ENCODE measurements at regions not wholly inside any gene's neighbourhood (a gene's known extent, or its start where the extent isn't known, plus 50 kb on each side); places are given as distances from the start of the nearest gene placed in this dataset.

GRCh38 chr2:19538411-19538963 lies 180.1 kb upstream of the OSR1 start:
- DNase-seq, result peak; percentile 80

DNA sequence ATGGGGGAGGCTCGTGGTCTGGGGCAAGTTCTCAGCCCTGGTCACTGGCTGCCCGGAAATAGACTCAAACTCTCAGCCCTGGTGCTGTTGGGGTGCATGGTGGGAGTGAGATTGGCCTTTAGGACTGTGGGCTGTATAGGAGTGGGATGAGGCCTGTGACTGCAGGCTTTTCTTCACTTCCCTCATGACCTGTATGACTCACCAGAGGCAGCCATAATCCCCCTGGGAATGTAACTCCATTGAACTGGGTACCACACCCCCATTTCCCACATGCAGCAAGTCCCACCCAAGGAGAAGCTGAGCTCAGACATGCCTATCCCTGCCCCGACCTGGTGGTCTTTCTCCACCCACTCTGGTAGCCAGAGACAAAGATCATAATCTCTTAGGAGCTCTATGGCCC lies 177.7 kb upstream of the OSR1 start:
- no peak for DNase-seq

GRCh38 chr2:19532547-19533196 lies 174.2 kb upstream of the OSR1 start:
- DNase-seq, result no peak

GRCh38 chr2:19529677-19530076 lies 171.3 kb upstream of the OSR1 start:
- no peak for DNase-seq

GRCh38 chr2:19527771-19528170 lies 169.3 kb upstream of the OSR1 start:
- DNase-seq, result no peak

GRCh38 chr2:19525313-19525712 lies 166.9 kb upstream of the OSR1 start:
- no peak for DNase-seq

DNA sequence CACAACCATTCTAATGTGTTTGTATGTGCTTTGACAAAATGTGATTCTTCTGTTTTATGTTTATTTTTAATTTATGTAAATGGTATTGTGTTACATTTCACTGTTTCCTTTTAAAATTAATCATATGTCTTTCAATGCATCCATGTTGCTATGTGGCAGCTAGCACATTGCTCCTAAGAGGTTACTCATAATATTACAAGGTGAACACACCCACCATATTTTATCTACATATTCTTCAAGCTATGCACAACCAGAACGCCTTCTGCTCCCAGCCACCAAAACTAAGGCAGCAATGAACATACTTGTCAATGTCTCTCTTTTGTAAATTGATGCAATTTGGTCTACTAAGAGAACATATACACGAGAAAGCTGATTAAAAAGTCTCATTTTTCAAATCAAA lies 160.6 kb upstream of the OSR1 start:
- no peak for DNase-seq

DNA sequence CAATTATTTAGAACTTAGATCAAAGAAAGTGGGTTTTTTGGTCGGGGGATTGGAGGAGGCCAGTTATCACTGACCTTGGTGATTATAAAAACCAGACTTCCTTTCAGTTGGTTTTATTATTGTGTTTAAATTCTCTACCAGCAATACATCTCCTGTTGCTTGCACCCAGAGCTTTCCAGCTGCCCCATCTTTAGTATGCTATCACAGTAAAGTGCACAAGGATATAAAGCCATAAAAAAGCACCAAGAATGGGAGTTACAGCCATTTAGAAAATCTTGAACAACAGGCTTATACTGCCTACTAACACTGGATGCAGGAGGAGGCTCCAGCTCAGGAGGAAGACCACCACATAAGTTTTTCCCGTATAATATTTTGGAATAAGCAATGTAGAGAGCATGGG lies 148.7 kb upstream of the OSR1 start:
- DNase-seq, result no peak

GRCh38 chr2:19505199-19506136 lies 147.0 kb upstream of the OSR1 start:
- no peak for DNase-seq

GRCh38 chr2:19504400-19505198 lies 146.2 kb upstream of the OSR1 start:
- DNase-seq, result no peak

GRCh38 chr2:19503915-19504314 lies 145.5 kb upstream of the OSR1 start:
- no peak for DNase-seq

- DNase-seq, result no peak
Measured at GRCh38 chr2:19503406-19503805, 145.0 kb upstream of the OSR1 start.

DNA sequence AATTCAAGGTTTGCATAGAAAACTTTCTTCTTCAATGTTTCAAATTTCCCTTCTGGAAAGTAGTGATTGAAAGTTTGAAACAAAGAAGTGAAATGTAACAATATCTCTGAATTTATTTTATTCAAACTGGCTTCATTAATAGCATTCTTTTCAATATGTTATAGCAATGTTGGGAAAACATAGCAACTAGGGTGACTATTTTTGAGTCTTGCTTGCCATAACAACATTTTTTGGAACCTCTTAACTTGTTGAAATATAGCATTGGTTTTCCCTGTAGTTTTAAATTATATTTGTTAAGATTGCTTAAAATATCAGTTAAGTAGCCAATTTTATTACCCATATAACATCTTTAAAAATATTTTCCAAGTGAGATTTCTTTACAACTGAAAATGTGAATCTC lies 141.7 kb upstream of the OSR1 start:
- DNase-seq, result no peak

DNA sequence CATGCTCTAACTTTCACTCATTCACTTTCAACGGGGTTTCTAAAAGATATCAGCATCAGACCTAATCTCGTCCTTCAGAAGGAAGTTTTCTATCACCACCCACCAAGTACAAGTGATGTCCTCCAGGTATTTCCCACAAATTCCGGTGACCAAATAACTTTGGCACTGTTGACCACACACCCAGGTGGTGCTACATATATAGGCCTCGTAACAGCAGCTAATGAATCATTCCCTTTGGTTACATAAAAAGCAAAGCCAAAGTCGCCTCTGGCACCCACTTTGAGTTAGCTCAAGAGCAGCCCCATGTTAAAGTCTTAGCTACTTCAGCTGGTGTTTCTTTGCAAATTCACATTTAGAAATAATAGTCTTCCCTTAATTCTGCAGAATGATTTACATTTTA lies 138.2 kb upstream of the OSR1 start:
- no peak for DNase-seq

GRCh38 chr2:19494241-19494640 lies 135.8 kb upstream of the OSR1 start:
- no peak for DNase-seq

DNA sequence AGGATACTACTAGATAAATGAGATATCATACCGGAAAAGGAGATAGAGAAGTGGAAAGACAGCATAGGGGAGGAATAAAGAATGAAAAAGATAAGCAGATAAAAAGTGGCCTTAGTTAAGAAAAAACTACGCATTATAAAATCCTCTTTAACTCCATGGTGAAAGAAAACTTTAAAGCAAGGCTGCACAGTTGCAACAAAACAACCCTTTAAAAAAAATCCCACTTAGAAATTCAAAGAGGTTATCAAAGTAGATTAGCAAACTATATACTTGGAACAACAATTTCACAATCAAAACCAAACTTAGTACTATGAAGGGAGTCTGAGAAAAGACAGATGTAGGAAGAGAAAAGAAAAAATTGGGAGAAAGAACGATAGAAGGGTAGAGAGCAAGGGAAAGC lies 133.4 kb upstream of the OSR1 start:
- no peak for DNase-seq

GRCh38 chr2:19490846-19491435 lies 132.5 kb upstream of the OSR1 start:
- DNase-seq, result no peak

- DNase-seq, result peak; percentile 67
Measured at GRCh38 chr2:19488009-19488691, 129.7 kb upstream of the OSR1 start.

DNA sequence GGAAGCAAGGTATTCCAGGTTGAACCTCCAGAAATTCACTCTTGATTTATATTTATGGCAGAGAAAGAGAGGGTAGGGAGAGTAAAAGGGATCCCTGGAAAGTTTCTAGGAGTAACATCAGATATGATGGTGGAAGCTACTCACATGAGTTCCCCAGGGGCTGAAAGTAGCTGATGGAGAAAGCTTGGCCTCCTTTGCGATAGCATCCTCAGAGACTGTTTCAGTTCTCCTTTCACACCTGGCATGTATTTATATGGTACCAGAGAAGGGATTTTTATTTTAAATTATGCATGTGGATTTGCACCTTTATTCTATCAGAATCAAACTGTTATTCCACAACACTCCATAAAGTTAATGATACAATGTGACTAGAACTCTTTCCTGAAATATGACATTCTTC lies 126.3 kb upstream of the OSR1 start:
- no peak for DNase-seq

GRCh38 chr2:19480673-19481072 lies 122.2 kb upstream of the OSR1 start:
- DNase-seq, result no peak

GRCh38 chr2:19479666-19480065 lies 121.2 kb upstream of the OSR1 start:
- no peak for DNase-seq

GRCh38 chr2:19478409-19478808 lies 120.0 kb upstream of the OSR1 start:
- DNase-seq, result no peak
